Esophagus squamous epithelium (tissue), 5 donors: ENCODE measurements at regions not wholly inside any gene's neighbourhood (a gene's known extent, or its start where the extent isn't known, plus 50 kb on each side); places are given as distances from the start of the nearest gene placed in this dataset.

Experiments
- DNase-seq: peaks from one replicate; lab custom pipeline; 2025; lab: John Stamatoyannopoulos, UW
- H3K27ac ChIP-seq, 4 donors: fragments of 200-600 bp; sonication (generic); one replicate each; pipeline ENCODE4 v1.5.1; 2016 to 2019; ENCODE audit warnings: mild to moderate bottlenecking in 1 of 4
- H3K27me3 ChIP-seq, 4 donors: fragments of 200-600 bp; sonication (generic); 1 replicate in 3 of 4; 2 replicates in 1 of 4; pipeline versions ENCODE4 v1.5.1 to v1.6.0; 2017 to 2021; ENCODE audit warnings: antibody characterized with exemption in 1 of 4
- H3K36me3 ChIP-seq, 3 donors: fragments of 200-600 bp; sonication (generic); one replicate each; pipeline ENCODE4 v1.5.1; 2016 to 2019
- H3K4me1 ChIP-seq, 3 donors: fragments of 200-600 bp; sonication (generic); one replicate each; pipeline ENCODE4 v1.5.1; 2017 to 2019
- H3K4me3 ChIP-seq, 4 donors: fragments of 200-600 bp; sonication (generic); 1 replicate in 3 of 4; 2 replicates in 1 of 4; pipeline ENCODE4 v1.5.1; 2016 to 2019; ENCODE audit warnings: mild to moderate bottlenecking in 2 of 4, moderate library complexity in 1 of 4
- H3K9me3 ChIP-seq, 3 donors: fragments of 200-600 bp; sonication (generic); one replicate each; pipeline ENCODE4 v1.5.1; 2016 to 2019
- POLR2A ChIP-seq, 4 donors: fragments of 450-650 bp; IDR thresholded peaks; one replicate each; pipeline ENCODE4 v1.6.1; 2017; ENCODE audit warnings: antibody characterized with exemption in 4 of 4, mild to moderate bottlenecking in 4 of 4, moderate library complexity in 3 of 4
- WGBS, 2 donors: methylation state at CpG; one replicate each; pipeline ENCODE4 v1.1.5; 2018; 5-methylcytosine and 5-hydroxymethylcytosine counted together
- intact Hi-C: fragments of 100-400 bp; cut with DNase I; formaldehyde crosslinking; loops from one replicate; pipeline ENCODE4 v1.15.0; 2022
- TF ChIP-seq, protein P1 (sequence below), 6 experiments: fragments of 450-650 bp in 4 of 6; fragments of 200-600 bp in 2 of 6; sonication (generic) in 2 of 6; IDR thresholded peaks; one replicate each; pipeline ENCODE4 v1.5.1; 2016 to 2019; ENCODE audit warnings: antibody characterized with exemption in 6 of 6, mild to moderate bottlenecking in 4 of 6, moderate library complexity in 4 of 6
- donor health status: DM: yes; HTN: yes; CAD: no.

DNA sequence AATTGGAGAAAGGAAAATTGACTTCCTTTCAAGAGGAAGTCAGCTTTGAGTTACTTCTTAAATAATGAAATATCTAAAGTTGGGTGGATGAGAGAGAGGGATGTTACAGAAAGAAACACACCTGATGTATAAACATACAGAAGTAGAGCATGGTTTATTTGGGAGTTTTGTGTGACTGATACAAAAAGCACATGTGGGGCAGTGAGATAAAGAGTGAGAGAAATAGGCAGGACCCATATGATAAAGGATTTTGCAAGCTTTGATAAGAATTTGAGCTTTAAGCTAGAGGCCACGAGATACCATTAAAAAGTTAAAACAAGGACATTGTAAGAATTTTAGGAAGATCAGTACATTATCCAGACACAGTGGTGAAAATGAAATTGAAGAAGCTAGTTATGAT, 263.3 kb upstream of the GPRIN3 start:
- no peaks in the 10 kb centered on the region for H3K9me3 ChIP-seq
- intact Hi-C loops: no loop called here
- 70 to 88% methylated on average over 1 of the region's 1 CpG for WGBS, 2 donors
- no peak for TF ChIP-seq POLR2A (IDR thresholded peaks at IDR 0.05)
- TF ChIP-seq, protein P1, sequence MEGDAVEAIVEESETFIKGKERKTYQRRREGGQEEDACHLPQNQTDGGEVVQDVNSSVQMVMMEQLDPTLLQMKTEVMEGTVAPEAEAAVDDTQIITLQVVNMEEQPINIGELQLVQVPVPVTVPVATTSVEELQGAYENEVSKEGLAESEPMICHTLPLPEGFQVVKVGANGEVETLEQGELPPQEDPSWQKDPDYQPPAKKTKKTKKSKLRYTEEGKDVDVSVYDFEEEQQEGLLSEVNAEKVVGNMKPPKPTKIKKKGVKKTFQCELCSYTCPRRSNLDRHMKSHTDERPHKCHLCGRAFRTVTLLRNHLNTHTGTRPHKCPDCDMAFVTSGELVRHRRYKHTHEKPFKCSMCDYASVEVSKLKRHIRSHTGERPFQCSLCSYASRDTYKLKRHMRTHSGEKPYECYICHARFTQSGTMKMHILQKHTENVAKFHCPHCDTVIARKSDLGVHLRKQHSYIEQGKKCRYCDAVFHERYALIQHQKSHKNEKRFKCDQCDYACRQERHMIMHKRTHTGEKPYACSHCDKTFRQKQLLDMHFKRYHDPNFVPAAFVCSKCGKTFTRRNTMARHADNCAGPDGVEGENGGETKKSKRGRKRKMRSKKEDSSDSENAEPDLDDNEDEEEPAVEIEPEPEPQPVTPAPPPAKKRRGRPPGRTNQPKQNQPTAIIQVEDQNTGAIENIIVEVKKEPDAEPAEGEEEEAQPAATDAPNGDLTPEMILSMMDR (IDR thresholded peaks at IDR 0.05): no peak
- H3K27me3 ChIP-seq: no peaks in the 10 kb centered on the region
- no peak overlapping the region for H3K4me3 ChIP-seq
- H3K4me1 ChIP-seq: no peaks in the 10 kb centered on the region
- no peak for DNase-seq
- H3K36me3 ChIP-seq: no peaks in the 10 kb centered on the region
- H3K27ac ChIP-seq: no peak overlapping the region

DNA sequence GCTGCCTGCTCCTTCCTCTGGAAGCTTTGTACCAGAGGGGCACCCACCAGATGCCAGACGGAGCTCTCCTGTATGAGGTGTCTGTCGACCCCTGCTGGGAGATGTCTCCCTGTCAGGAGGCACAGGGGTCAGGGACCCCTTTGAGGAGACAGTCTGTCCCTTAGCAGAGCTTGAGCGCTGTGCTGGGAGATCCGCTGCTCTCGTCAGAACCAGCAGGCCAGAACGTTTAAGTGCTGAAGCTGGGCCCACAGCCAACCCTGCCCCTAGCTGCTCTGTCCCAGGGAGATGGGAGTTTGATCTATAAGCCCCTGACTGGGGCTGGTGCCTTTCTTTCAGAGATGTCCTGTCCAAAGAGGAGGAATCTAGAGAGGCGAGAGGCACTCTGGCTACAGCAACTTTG, 260.3 kb upstream of the GPRIN3 start:
- no peak overlapping the region for H3K27ac ChIP-seq
- TF ChIP-seq, protein P1 (IDR thresholded peaks at IDR 0.05): no peak
- no peak for TF ChIP-seq POLR2A (IDR thresholded peaks at IDR 0.05)
- H3K27me3 ChIP-seq: no peaks in the 10 kb centered on the region
- no peak for DNase-seq
- H3K4me1 ChIP-seq: no peaks in the 10 kb centered on the region
- no peak overlapping the region for H3K4me3 ChIP-seq
- intact Hi-C loops: no loop called here
- no peaks in the 10 kb centered on the region for H3K36me3 ChIP-seq
- H3K9me3 ChIP-seq: no peaks in the 10 kb centered on the region
- WGBS, 2 donors: 85 to 100% methylated on average over 2 to 4 of the region's 7 CpGs

DNA sequence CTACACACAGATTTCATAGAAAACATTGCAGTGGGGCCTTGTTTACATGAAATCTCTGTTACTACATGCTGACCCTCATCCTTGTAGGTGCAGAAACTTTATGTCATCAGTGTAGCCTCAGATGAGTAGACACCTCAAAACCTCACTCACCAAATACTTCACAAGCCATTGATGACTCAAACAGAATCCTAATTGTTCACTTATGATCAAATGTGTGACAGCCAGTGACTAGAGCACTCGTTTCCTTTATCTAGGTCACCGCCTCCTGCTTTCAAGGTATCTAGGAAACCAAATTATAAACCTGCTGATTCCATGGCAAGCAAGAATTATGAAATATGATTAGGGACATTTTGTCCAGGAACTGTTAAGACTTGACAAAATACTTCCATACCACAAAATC, 255.8 kb upstream of the GPRIN3 start:
- no peak for DNase-seq
- TF ChIP-seq, protein P1 (IDR thresholded peaks at IDR 0.05): no peak
- TF ChIP-seq POLR2A (IDR thresholded peaks at IDR 0.05): no peak

DNA sequence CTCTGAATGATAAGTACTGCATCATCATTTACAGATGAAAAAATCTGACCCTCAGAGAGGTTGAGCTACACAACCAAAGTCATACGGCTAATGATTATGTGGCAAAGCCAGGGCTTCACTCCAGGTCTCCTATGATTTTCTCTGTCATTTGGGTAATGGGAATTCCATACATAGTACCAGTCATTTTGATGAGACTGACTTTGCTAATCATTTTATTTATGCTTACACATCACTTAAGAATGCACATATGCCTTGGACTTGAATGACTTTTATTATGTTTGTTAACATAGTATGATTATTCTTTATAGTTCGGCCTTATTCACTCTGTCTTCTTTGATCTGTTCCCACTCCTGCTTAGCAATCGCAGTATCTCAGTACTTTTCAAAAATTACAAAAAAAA, 255.1 kb upstream of the GPRIN3 start:
- intact Hi-C loops: no loop called here
- Histone ChIP-seq H3K4me1 (no peaks in the 10 kb centered on the region), H3K4me3 (no peak overlapping the region), H3K9me3 (no peaks in the 10 kb centered on the region), H3K27ac (no peak overlapping the region), H3K27me3 (no peaks in the 10 kb centered on the region), H3K36me3 (no peaks in the 10 kb centered on the region)
- DNase-seq: no peak
- no peak for TF ChIP-seq POLR2A (IDR thresholded peaks at IDR 0.05)
- TF ChIP-seq, protein P1 (IDR thresholded peaks at IDR 0.05): no peak
- WGBS, 2 donors: 70 to 74% methylated on average over 3 of the region's 3 CpGs

More for the DNA sequence above, 255.8 kb upstream of the GPRIN3 start:
- no peak overlapping the region for H3K4me3 ChIP-seq
- no peaks in the 10 kb centered on the region for H3K9me3 ChIP-seq
- H3K27ac ChIP-seq: no peak overlapping the region
- H3K4me1 ChIP-seq: no peaks in the 10 kb centered on the region
- no peaks in the 10 kb centered on the region for H3K27me3 ChIP-seq
- WGBS, 2 donors: 35 to 38% methylated on average over 2 of the region's 2 CpGs
- intact Hi-C loops: no loop called here
- H3K36me3 ChIP-seq: no peaks in the 10 kb centered on the region

DNA sequence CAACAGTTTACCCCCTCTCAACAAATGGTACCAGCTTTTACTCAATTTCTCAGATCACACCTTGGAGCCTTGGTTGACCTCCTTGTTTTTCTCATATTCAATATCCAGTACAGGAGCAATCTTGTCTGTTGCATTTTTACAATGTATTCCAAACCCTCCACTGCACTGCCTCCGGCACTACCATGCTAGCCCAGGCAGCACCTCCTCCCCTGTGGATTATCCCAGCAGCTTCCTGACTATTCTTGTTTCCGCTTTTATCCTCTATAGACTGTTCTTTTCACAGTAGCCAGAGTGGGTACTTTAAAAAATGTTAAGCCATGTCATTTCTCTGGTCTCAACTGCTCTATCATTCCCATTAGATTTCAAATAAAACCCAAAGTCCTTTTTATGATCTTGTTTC, 253.4 kb upstream of the GPRIN3 start:
- Histone ChIP-seq H3K27ac (no peak overlapping the region), H3K4me1 (no peaks in the 10 kb centered on the region), H3K27me3 (no peaks in the 10 kb centered on the region), H3K36me3 (no peaks in the 10 kb centered on the region), H3K4me3 (no peak overlapping the region), H3K9me3 (no peaks in the 10 kb centered on the region)
- DNase-seq: no peak
- intact Hi-C loops: no loop called here
- 62 to 63% methylated on average over 2 of the region's 2 CpGs for WGBS, 2 donors
- TF ChIP-seq, protein P1 (IDR thresholded peaks at IDR 0.05): no peak
- no peak for TF ChIP-seq POLR2A (IDR thresholded peaks at IDR 0.05)
